ENCODE measurements at regions not wholly inside any gene's neighbourhood (a gene's known extent, or its start where the extent isn't known, plus 50 kb on each side); places are given as distances from the start of the nearest gene placed in this dataset.

DNA sequence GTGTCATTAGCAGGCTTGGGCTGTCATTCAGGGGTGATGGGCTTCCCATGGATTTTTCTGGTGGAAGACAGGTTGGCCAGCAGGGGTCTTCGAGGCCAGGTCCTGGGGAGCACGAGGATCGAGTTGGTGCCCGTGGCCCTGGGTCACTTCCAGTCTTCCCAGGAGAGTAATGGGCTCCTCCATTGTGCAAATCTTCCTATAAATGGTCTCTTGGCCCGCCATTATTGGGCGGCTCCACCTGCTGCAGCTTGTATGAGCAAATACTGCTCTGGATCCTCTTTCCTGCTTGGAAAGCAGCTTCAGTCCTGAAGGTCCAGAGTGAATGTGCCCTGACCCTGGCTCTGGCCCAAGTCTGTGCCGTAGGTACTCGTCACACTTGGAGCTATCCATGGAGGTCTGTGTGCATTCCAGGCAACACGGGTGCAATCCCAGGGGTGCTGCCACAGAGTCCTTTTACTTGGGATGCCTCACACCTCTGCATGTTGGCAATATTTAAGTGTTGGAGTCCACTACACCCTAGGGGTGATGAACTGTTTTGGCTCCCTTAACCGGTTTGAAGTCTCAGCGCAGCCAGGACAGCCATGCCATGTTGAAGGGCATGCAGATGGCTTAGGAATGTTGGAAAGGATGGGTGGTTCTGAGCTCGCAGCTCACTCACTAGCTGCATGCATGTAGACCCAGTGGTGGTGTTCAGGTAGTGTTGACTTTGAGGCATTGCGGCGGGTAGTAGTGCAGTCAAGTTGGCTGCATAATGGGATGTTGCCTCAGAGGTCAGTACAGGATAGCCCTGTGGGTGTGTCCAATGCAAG, 97.6 kb downstream of the SNRPN start:
- DNase-seq (ENCODE audit: low read depth in 1 of 2, low spot score in 2 of 2) (peak in 1 of 2 experiments; percentile 39), FAIRE-seq (no peak)
- peaks cover 5% of the 10 kb centered on the region; the same call in 1 of the 2 replicates for H3K79me1 ChIP-seq (ENCODE audit: low read depth, low read length)
- WGBS, 2 experiments (ENCODE audit: extremely low coverage in 1 of 2, insufficient coverage in 1 of 2, insufficient read length in 1 of 2, insufficient replicate concordance in 2 of 2, low coverage in 1 of 2, low lambda C conversion rate in 2 of 2, missing lambda C conversion rate in 1 of 2) = 93% methylated on average over 14 of the region's 14 CpGs; no CpG with 5 or more reads in 1 of the 2 experiments
- H3K56ac ChIP-seq (replicated peaks; ENCODE audit: insufficient read length, low read depth, low read length) = no peak overlapping the region
- no peak overlapping the region for H3K4ac ChIP-seq (replicated peaks; ENCODE audit: insufficient read length, low read depth, low read length)
- no peak overlapping the region for H2BK20ac ChIP-seq (ENCODE audit: low read length)
- H2BK5ac ChIP-seq (ENCODE audit: low read depth, low read length) = 0 out of 2 replicates have a peak overlapping the region, but pooled peaks have one; percentile 14
- no peaks in the 10 kb centered on the region; a peak in 1 of 7 replicates for H3K4me1 ChIP-seq (replicated peaks in 1 of 4; ENCODE audit: control insufficient read depth in 3 of 4, insufficient read depth in 4 of 4, low read length in 3 of 4)
- ChIA-PET CTCF (ENCODE audit: partially characterized antibody) (no interaction called here), POLR2A (ENCODE audit: partially characterized antibody) (no interaction called here)
- H3K36me3 ChIP-seq (ENCODE audit: control insufficient read depth in 2 of 4, insufficient read depth in 4 of 4, low read length in 3 of 4) = peaks cover 43 to 100% (median 79%) of the 10 kb centered on the region in 4 experiments
- no peaks in the 10 kb centered on the region for H3K27me3 ChIP-seq (replicated peaks in 1 of 4; ENCODE audit: control insufficient read depth in 3 of 4, extremely low read depth in 1 of 4, insufficient read depth in 3 of 4, low read length in 3 of 4)
- H3K23ac ChIP-seq (ENCODE audit: insufficient read length) = no peak overlapping the region
- no peak overlapping the region for H3K4me2 ChIP-seq (ENCODE audit: insufficient read depth in 1 of 2, low read depth in 2 of 2, low read length in 2 of 2)
- H3K23me2 ChIP-seq (ENCODE audit: low read depth, low read length) = no peaks in the 10 kb centered on the region; the same call in 1 of the 2 replicates
- peaks cover 0 to 85% of the 10 kb centered on the region in 2 experiments; a peak in 3 of 4 replicates for H3K79me2 ChIP-seq (ENCODE audit: control insufficient read depth in 1 of 2, insufficient read depth in 2 of 2, low read length in 2 of 2)
- no peak overlapping the region for H2BK120ac ChIP-seq (replicated peaks; ENCODE audit: low read depth, low read length)
- peaks cover 0 to 2% of the 10 kb centered on the region in 2 experiments for H4K20me1 ChIP-seq (replicated peaks in 1 of 2; ENCODE audit: control insufficient read depth in 1 of 2, insufficient read depth in 2 of 2, low read length in 2 of 2)
- no peak overlapping the region for H3K14ac ChIP-seq (ENCODE audit: insufficient read length)
- TF ChIP-seq CREB1 (IDR thresholded peaks at IDR 0.05) = no peak
- peak; percentile 68; the same call in 1 of the 2 replicates for TF ChIP-seq POLR2AphosphoS5 (IDR thresholded peaks at IDR 0.05; ENCODE audit: low read depth, low read length)
- TF ChIP-seq BRCA1 (IDR thresholded peaks at IDR 0.05; ENCODE audit: low read depth, low read length) = no peak
- TF ChIP-seq KDM1A (IDR thresholded peaks at IDR 0.05; ENCODE audit: borderline replicate concordance, low read length) = no peak
- no peak overlapping the region for H4K5ac ChIP-seq (ENCODE audit: insufficient read length, low read depth, low read length)
- no peak overlapping the region for H3K4me3 ChIP-seq (ENCODE audit: extremely low read depth in 1 of 4, insufficient read depth in 2 of 4, low read depth in 3 of 4, low read length in 4 of 4)
- H4K8ac ChIP-seq (ENCODE audit: extremely low read depth, insufficient read depth, low read length) = no peak overlapping the region; the same call in 1 of the 2 replicates
- H2AK5ac ChIP-seq (ENCODE audit: low read depth, low read length) = no peak overlapping the region
- no peak overlapping the region for H4K91ac ChIP-seq (replicated peaks; ENCODE audit: insufficient read length, low read length)
- no peak overlapping the region for H2BK15ac ChIP-seq (ENCODE audit: low read length)
- no peak overlapping the region for H2AFZ ChIP-seq (ENCODE audit: low read length)
- H3K9ac ChIP-seq (replicated peaks in 1 of 4; ENCODE audit: extremely low read depth in 1 of 4, low read depth in 3 of 4, low read length in 3 of 4) = no peak overlapping the region
- H3K27ac ChIP-seq (ENCODE audit: low read depth, low read length) = no peak overlapping the region
- H3K9me3 ChIP-seq (ENCODE audit: insufficient read depth in 2 of 2, low read depth in 1 of 2, low read length in 1 of 2) = peaks cover 72 to 73% of the 10 kb centered on the region in 2 experiments
- no peak overlapping the region for H3K18ac ChIP-seq (ENCODE audit: extremely low read depth, low read length)
- no peak overlapping the region for H2BK12ac ChIP-seq (ENCODE audit: low read depth, low read length)
